ENCODE measurements at regions not wholly inside any gene's neighbourhood (a gene's known extent, or its start where the extent isn't known, plus 50 kb on each side); places are given as distances from the start of the nearest gene placed in this dataset.

GRCh38 chr10:3421537-3422257 lies 249.1 kb upstream of the PITRM1 start:
- no peak for DNase-seq

DNA sequence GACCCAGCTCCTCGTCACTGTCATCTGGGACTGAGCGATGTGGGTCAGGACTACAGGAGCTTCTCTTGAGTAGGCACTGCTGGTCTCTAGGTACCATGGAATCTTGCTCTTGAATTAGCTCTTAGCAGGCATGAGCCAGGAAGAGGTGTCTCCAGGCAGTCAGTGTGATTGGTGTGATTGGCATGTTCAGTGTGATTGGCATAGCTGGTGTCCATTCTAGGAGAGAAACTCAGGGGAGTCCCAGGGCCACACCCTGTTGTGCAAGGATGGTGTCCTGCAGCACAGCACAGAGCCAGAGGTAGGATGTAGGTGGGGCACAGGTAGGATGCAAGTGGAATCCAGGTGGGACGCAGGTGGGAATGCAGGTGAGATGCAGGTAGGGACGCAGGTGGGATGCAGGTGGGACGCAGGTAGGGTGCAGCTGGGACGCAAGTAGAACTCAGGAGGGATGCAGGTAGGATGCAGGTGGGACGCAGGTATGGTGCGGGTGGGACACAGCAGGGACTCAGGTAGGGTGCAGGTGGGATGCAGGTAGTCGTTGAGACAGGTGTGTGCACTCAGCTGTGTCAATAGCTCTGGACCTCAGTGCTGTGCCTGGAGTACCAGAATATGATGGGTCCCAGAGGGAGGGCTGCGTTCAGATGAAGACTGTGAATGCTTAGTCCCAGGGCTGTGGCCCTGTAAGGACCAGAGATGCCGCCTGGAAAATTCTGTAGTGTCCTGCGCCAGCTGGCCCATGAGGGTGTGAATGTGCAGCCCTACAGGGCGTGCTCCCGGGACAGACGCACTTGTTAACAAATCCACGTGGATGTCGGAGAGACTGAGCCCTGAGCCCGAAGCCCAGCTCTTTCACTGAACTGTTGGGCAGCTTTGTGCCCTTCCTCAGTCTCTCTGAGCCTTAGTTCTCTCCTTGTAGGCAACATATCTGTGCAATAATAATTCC lies 248.2 kb upstream of the PITRM1 start:
- DNase-seq = no peak

GRCh38 chr10:3419719-3420495 lies 247.3 kb upstream of the PITRM1 start:
- no peak for DNase-seq

GRCh38 chr10:3418926-3419325 lies 246.3 kb upstream of the PITRM1 start:
- no peak for DNase-seq

DNA sequence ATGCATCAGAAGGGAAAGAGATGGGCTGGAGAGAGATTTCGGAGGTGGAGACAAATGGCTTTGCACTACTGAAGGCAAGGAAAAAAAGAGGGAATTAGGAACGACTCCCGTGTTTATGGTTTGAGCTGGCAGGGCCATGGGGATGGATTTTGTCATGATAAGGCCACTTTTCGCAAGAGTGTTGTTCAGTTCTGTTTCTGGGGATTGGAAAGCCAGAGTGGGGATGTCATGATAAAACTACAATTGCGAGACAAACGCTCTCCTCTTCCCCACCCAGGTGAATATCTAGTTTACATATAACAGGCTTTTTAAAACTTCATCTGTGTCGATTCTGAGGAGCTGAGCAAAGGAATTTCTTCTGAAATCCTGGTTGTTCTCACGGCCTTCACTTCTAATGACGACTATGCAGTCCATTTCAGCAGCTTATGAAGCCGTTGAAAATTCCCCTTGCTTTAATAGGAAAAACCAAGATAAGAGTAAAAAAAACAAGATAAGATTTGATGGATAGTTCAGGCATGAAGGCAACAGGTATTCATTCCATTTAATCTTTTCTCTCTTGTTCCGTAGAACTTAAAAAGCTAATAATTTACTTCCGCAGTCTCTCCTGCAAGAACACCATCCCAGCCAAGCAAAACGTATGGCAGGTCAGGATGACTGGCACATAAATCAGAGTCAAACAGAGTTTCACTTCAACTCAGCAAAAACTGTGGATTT lies 245.6 kb upstream of the PITRM1 start:
- DNase-seq = no peak

GRCh38 chr10:3417096-3417495 lies 244.5 kb upstream of the PITRM1 start:
- no peak for DNase-seq

- DNase-seq = no peak
These were observed 243.5 kb upstream of the PITRM1 start for GRCh38 chr10:3415878-3416605.

DNA sequence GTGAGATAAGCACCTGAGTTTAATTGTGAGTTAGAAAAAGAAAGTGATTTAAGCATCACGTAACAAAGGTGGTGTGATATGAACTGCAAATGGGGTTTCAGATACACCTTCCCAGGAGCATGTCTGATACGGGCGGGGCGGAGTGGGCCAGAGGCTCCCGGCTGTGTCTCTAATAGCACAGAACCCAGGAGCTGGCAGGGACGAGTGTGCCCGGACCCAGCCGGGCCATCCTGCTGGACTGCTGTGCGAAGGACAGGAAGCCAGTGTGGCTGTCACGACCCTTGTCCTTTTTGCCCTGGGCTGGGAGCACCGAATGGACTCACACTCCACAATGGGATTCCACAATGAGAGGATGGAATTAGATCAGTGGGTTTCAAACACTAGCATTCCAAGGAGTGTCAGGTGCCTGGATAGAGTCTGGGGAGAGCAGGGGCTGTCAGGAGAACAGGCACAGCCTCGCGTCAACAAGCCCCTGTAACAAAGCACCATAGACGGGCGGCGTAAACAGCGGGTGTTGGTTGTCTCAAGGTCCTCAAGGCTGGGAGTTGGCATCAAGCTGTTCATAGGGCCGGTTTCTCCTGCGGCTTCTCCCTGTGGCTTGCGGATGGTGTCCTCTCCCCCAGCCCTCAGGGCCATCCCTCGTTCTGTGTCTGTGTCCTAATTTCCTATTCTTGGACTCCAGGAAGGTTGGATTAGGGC lies 242.6 kb upstream of the PITRM1 start:
- no peak for DNase-seq

DNA sequence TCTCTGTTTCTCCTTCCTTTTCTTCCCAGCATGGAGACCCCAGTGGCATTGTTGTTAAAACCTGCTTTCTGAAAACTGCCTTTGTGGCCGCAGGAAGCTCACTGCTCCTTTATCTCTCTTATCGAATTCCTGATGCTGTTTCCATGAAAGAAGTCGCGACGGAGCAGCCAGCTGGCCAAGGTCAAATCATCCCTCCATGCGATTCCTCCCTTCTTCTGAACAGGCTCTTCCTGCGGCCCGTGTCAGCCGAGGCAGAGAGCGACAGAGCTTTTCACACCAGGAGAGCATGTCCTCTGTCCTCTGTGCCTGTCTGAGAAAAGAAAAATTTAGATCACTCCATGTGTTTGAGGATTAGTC lies 242.1 kb upstream of the PITRM1 start:
- DNase-seq = no peak

- no peak for DNase-seq
These were observed 241.5 kb upstream of the PITRM1 start for GRCh38 chr10:3413937-3414666.

GRCh38 chr10:3412646-3413045 lies 240.1 kb upstream of the PITRM1 start:
- DNase-seq = no peak

DNA sequence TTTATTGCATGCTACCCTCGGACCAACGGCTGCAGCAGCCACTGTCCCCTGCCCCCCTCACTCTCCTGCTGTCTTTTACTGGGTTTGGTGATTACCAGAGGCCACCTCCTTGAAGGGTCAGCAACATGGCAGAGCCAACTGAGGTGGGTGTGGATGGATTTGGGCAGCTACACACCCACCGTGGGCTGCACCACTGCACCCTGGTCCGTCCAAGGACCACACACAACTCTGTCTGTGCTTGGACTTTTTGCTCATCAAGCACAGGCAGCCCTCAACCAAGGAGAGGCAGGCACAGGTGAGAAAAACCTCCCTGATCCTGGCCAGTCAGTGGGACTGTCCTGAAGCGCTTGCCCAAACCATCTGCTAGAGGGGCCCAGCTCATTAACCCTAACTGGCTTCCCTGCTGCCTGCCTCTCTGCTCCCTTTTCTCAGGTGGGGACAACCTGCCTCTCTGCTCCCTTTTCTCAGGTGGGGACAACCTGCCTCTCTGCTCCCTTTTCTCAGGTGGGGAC lies 239.5 kb upstream of the PITRM1 start:
- DNase-seq = no peak

- DNase-seq = no peak
These were observed 238.5 kb upstream of the PITRM1 start for GRCh38 chr10:3411044-3411443.

GRCh38 chr10:3409928-3410327 lies 237.3 kb upstream of the PITRM1 start:
- DNase-seq = no peak

DNA sequence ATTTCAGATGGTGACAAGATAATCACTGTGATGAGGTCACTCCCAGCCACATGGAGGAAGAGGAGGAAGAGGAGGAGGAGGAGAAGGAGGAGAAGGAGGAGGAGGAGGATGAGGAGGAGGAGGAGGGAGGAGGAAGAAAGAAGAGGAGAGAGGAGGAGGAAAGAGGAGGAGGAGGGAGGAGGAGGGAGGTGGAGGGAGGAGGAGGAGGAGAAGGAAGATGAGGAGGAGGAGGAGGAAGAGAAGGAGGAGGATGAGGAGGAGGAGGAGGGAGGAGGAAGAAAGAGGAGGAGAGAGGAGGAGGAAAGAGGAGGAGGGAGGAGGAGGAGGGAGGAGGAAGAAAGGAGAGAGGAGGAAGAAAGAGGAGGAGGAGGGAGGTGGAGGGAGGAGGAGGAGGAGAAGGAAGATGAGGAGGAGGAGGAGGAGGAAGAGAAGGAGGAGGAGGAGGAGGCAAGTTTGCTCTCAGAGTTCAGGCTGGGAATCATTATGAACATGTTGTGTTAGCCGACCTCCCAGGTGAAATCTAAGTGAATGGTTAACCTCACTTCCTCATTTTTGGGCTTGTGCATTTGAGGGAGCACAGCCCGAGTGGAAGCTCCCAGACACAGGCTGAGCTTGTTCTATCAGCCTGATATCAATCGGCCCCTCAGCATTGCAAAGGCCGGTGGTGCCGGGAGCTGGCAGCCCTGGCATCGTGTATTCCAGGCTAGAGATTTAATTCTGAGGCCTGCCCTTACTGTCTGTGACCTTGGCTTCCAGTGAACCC lies 236.2 kb upstream of the PITRM1 start:
- no peak for DNase-seq

GRCh38 chr10:3407208-3407607 lies 234.6 kb upstream of the PITRM1 start:
- no peak for DNase-seq

GRCh38 chr10:3406556-3406955 lies 234.0 kb upstream of the PITRM1 start:
- no peak for DNase-seq

GRCh38 chr10:3404381-3404780 lies 231.8 kb upstream of the PITRM1 start:
- DNase-seq = no peak

- no peak for DNase-seq
These were observed 229.7 kb upstream of the PITRM1 start for GRCh38 chr10:3402187-3402751.

Data from central memory CD4-positive, alpha-beta T cell (primary cell).